OCI-LY1 (cell line): ENCODE measurements at regions not wholly inside any gene's neighbourhood (a gene's known extent, or its start where the extent isn't known, plus 50 kb on each side); places are given as distances from the start of the nearest gene placed in this dataset.

Experiments used
- EZH2 ChIP-seq: fragments of 200-600 bp; sonication (generic), shearing (Covaris generic); IDR thresholded peaks from 2 replicates; pipeline ENCODE4 v1.8.0; 2017; ENCODE audit warnings: borderline replicate concordance, mixed run types, mild to moderate bottlenecking, antibody characterized with exemption, low read length, moderate library complexity, mixed read lengths
- TF ChIP-seq, protein P1 (sequence below): fragments of 200-600 bp; sonication (generic), shearing (Covaris generic); IDR thresholded peaks from 2 replicates; pipeline ENCODE4 v1.5.1; 2017; ENCODE audit warnings: mild to moderate bottlenecking, antibody characterized with exemption, low read length, moderate library complexity, mixed read lengths

GRCh38 chr13:34137200-34137599 lies 319.3 kb downstream of the RFC3 start:
- TF ChIP-seq, protein P1, sequence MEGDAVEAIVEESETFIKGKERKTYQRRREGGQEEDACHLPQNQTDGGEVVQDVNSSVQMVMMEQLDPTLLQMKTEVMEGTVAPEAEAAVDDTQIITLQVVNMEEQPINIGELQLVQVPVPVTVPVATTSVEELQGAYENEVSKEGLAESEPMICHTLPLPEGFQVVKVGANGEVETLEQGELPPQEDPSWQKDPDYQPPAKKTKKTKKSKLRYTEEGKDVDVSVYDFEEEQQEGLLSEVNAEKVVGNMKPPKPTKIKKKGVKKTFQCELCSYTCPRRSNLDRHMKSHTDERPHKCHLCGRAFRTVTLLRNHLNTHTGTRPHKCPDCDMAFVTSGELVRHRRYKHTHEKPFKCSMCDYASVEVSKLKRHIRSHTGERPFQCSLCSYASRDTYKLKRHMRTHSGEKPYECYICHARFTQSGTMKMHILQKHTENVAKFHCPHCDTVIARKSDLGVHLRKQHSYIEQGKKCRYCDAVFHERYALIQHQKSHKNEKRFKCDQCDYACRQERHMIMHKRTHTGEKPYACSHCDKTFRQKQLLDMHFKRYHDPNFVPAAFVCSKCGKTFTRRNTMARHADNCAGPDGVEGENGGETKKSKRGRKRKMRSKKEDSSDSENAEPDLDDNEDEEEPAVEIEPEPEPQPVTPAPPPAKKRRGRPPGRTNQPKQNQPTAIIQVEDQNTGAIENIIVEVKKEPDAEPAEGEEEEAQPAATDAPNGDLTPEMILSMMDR = no peak
- no peak for TF ChIP-seq EZH2
